KOPT-K1 (cell line): ENCODE measurements at regions not wholly inside any gene's neighbourhood (a gene's known extent, or its start where the extent isn't known, plus 50 kb on each side); places are given as distances from the start of the nearest gene placed in this dataset.
"Not testable (repeated sequence)": the region's sequence is repeated elsewhere in the genome, so short reads cannot be mapped to it uniquely, and the experiment has no call there.

ENCODE experiments used
- H3K27ac ChIP-seq: fragments of 200-600 bp; sonication (generic); 2 replicates; pipeline ENCODE4 v1.5.1; 2016; ENCODE audit warnings: antibody characterized with exemption, mild to moderate bottlenecking, low read depth, low read length; ENCODE audit not compliant: poor library complexity, severe bottlenecking
- H3K36me3 ChIP-seq: fragments of 200-600 bp; sonication (generic); 2 replicates; pipeline ENCODE4 v1.5.1; 2017; ENCODE audit warnings: antibody characterized with exemption, mild to moderate bottlenecking, low read length, moderate library complexity; ENCODE audit not compliant: insufficient read depth
- H3K9me3 ChIP-seq: fragments of 200-600 bp; sonication (generic); 2 replicates; pipeline ENCODE4 v1.5.1; 2017; ENCODE audit warnings: antibody characterized with exemption, low read length, mild to moderate bottlenecking; ENCODE audit not compliant: insufficient read depth, poor library complexity, severe bottlenecking

DNA sequence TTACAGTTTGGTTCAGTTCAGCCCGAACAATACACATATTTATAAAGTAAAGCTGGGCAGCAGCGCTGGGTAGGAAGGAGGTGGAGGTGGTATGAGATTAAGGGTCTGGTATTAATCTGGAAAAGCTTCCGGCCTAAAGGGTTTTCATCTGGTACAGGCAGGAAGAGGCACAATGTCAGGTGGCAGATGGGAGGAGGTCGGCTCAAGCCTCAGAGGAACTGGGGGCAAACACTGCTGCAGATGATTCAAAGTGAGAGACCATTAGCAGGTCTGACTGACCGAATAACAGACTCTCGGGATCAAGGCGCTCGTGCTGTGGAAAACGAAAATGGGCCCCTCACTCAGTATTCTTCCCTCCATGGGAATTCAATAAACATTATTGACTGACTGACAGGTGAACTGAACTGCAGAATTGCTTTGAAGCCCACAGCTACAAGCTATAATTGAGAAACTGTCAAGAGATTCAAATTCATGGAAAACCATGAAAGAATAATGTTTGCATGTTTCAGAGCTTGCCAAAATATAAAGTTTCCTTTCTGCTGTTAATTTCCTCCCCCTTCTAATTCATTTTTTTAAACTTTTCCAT lies 75.3 kb downstream of the TMEM167A start:
- Histone ChIP-seq H3K9me3 (no peaks in the 10 kb centered on the region), H3K27ac (no peak overlapping the region), H3K36me3 (no peaks in the 10 kb centered on the region)

- H3K9me3 ChIP-seq = no peaks in the 10 kb centered on the region
- H3K27ac ChIP-seq = no peak overlapping the region
- no peaks in the 10 kb centered on the region for H3K36me3 ChIP-seq
Measured at GRCh38 chr5:83000922-83001321, 76.3 kb downstream of the TMEM167A start.

DNA sequence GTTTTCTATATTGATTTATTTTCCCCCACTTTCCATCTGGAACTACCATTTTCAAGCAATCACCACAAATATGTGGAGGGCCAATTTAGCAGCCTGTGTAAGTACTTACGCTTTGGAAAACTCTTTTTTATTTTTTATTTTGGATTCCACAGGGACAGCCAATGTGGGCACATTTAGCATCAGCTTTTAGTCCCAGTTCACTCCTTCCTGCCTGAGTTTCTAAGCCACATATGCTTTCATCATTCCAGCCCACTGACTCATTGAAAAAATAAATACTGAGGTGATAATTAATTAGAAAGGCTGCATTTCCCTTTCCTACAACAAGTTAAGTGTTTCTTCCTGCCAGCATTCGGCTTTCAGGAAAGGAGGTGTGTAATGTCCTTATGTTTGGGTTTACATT lies 76.8 kb downstream of the TMEM167A start:
- Histone ChIP-seq H3K36me3 (no peaks in the 10 kb centered on the region), H3K9me3 (no peaks in the 10 kb centered on the region), H3K27ac (no peak overlapping the region)

- Histone ChIP-seq H3K36me3 (no peaks in the 10 kb centered on the region), H3K9me3 (no peaks in the 10 kb centered on the region), H3K27ac (no peak overlapping the region)
Measured at GRCh38 chr5:82993416-82993815, 83.8 kb downstream of the TMEM167A start.

- no peaks in the 10 kb centered on the region for H3K9me3 ChIP-seq
- H3K27ac ChIP-seq = no peak overlapping the region
- no peaks in the 10 kb centered on the region for H3K36me3 ChIP-seq
Measured at GRCh38 chr5:82992646-82993045, 84.5 kb downstream of the TMEM167A start.

DNA sequence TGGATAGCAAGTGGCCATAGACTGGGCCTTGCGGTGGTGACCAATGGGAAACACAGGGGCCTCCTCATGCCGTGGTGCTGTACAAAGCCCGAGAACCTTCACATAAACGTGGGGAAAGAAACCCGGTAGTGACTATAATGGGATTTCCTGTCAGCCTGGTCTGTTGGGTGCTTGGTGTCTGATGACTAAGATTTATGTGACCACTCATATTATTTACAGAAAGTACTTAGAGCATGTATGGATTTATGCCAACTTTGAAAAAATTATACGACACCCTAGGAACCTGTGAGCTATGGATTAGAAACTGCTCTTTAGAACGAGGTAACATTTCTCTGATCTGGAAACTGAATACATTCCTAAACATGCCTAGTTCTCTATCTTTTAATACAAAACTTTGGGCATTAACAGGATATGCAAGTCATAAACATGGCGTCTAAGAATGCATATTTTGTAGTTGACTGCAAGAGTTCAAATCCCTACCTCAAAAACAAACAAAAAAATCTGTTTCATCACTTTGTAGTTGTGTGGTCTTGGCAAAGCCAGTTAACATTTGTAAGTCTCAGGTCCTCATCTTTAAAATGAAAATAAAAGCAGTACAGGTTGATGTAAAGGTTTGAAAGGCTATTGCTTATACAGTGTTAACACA lies 85.4 kb downstream of the TMEM167A start:
- H3K27ac ChIP-seq = no peak overlapping the region
- no peaks in the 10 kb centered on the region for H3K9me3 ChIP-seq
- H3K36me3 ChIP-seq = no peaks in the 10 kb centered on the region

DNA sequence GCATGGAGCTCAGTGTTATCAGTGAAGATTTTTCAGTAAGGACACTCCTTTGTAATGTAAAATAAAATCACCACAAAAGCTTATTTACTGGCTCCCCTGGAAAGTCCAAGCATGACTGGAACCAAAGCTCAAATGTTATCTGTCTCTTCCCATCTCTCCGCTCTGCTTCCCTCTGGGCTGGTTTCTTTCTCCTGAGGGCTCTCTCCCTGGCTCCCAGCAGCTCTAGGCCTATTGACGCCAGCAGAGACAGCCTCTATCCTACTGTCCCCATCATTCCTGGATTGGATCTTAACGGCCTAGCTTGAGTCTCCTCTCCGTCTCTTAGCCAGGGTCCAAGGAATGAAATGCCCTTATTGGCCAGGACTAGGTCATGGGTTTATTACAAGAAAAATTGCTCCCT lies 86.1 kb downstream of the TMEM167A start:
- Histone ChIP-seq H3K27ac (no peak overlapping the region), H3K36me3 (no peaks in the 10 kb centered on the region), H3K9me3 (no peaks in the 10 kb centered on the region)

- Histone ChIP-seq H3K9me3 (no peaks in the 10 kb centered on the region), H3K27ac (no peak overlapping the region), H3K36me3 (no peaks in the 10 kb centered on the region)
Measured at GRCh38 chr5:82987188-82987587, 90.0 kb downstream of the TMEM167A start.

DNA sequence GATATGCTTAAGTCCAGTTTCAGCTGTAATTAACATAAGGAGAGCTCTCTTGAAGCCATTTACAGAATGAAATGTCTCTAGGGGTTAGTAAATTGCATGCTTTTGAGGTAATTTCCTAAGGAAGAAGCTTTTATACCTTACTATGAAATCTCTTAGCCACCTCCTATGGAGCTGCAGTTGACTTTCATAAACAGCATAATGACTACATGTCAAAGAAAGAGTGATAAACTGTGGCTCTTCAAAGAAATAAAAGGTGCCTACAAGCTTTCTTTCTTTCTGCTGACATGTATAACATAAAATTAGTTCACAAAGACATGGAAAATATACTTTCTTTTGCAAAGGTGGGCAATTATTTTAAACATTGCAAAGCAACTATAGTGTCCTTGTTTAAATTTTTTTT lies 90.8 kb downstream of the TMEM167A start:
- Histone ChIP-seq H3K27ac (no peak overlapping the region), H3K9me3 (no peaks in the 10 kb centered on the region), H3K36me3 (no peaks in the 10 kb centered on the region)

DNA sequence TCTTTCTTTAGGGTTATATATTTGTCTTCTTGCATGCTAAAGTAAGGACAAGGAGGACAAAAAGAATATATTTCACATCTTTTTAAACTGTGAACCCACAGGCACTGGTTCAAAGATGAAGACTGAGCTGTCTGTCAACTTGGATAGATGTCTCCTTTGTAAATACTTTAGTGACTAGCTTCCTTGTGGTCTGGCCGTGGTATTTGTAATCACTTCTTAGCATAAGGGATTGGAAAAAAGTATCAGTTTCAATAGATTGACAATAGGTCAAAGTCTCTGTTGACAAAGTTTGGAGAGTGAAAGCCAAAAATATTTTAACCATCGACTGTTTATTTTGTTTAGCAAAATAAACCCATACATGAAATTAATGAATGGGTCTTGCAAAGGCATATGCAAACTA lies 91.4 kb downstream of the TMEM167A start:
- H3K36me3 ChIP-seq = no peaks in the 10 kb centered on the region
- H3K9me3 ChIP-seq = no peaks in the 10 kb centered on the region
- no peak overlapping the region for H3K27ac ChIP-seq

DNA sequence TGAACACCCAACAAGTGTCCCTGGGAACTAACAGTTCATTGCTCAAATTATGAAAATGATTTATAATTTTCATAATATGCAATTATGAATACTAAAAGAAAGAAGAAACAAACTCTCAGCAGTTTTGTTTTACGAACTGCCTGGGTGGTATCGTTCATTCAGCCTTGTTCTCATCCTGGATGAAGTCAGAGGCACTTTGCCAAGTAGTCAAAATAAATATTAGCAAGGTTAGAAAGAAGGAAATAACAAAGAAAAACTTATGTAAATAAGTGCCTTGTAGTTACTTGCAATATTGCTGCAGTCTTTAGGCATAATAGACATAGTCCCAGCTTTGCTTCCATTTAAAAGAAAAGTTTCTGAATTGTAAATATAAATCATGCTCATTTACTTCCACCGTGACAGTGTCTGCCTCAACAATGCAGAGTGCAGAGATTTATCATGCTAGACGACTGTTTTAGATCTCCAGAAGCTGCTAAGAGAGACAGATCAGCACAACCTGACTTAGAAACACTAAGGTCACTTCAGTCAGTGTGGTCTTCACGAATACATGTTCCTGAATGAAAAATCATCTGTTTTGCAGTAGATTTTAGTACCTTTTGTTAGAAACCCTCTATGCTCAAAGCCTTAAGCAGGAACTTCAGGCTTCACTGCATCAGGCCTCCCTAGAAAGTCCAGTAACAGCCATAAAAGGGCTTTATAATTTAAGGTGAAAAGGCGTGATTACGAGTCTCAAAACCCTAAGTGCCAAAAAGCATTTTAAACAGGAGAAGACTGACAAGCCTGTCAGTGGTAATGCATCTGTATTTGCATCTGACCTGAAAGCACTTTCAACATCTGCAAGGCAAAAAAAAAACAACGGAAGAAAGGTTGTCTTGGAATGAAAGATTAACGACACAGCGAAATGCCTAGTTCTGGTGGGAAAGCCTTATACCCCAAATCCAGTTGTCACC lies 92.1 kb downstream of the TMEM167A start:
- Histone ChIP-seq H3K9me3 (no peaks in the 10 kb centered on the region), H3K27ac (no peak overlapping the region), H3K36me3 (no peaks in the 10 kb centered on the region)

GRCh38 chr5:82982846-82983245 lies 94.3 kb downstream of the TMEM167A start:
- no peaks in the 10 kb centered on the region for H3K36me3 ChIP-seq
- H3K27ac ChIP-seq = no peak overlapping the region

DNA sequence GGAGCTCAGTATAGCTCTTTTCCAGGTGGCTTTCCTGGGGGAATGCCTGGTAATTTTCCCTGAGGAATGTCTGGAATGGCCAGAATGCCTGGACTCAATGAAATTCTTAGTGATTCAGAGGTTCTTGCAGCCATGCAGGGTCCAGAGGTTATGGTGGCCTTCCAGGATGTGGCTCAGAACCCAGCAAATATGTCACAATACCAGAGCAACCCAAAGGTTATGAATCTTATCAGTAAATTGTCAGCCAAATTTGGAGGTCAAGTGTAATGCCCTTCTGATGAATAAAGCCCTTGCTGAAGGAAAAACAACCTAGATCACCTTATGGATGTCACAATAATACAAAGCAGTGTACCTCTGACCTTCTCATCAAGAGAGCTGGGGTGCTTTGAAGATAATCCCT lies 100.3 kb downstream of the TMEM167A start:
- not testable (repeated sequence) for H3K27ac ChIP-seq, H3K36me3 ChIP-seq
- peaks cover 46% of the 10 kb centered on the region for H3K9me3 ChIP-seq

More at GRCh38 chr5:82982846-82983245, 94.3 kb downstream of the TMEM167A start:
- peaks cover 7% of the 10 kb centered on the region for H3K9me3 ChIP-seq

DNA sequence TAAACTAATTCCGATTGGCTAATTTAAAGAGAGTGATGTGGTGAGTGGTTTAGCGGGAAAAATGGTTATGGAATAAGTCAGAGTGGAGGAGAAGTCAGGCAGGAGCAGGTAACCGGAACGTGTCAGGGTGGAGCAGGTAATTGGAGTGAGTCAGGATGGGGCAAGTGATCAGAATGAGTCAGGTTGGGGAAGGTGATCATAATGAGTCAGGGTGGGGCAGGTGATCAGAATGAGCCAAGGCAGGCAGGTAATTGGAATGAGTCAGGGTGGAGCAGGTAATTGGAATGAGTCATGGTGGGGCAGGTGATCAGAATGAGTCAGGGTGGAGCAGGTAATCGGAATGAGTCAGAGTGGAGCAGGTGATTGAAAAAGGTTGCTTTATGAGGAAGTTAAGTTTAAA lies 101.4 kb downstream of the TMEM167A start:
- no peaks in the 10 kb centered on the region for H3K36me3 ChIP-seq
- peaks cover 51% of the 10 kb centered on the region for H3K9me3 ChIP-seq
- no peak overlapping the region for H3K27ac ChIP-seq

- no peak overlapping the region for H3K27ac ChIP-seq
- H3K36me3 ChIP-seq = no peaks in the 10 kb centered on the region
Measured at GRCh38 chr5:82975396-82975795, 101.8 kb downstream of the TMEM167A start.

More at GRCh38 chr5:82975396-82975795, 101.8 kb downstream of the TMEM167A start:
- peaks cover 51% of the 10 kb centered on the region for H3K9me3 ChIP-seq
